ENCODE measurements at regions not wholly inside any gene's neighbourhood (a gene's known extent, or its start where the extent isn't known, plus 50 kb on each side); places are given as distances from the start of the nearest gene placed in this dataset.
A peak's percentile ranks its signal among the peaks of the same experiment; 100 is the strongest.
"Not testable (repeated sequence)": the region's sequence is repeated elsewhere in the genome, so short reads cannot be mapped to it uniquely, and the experiment has no call there.

GRCh38 chr3:26964313-26964712 lies 341.7 kb downstream of the LRRC3B start:
- DNase-seq (ENCODE audit: low spot score) (no peak), ATAC-seq (peak; percentile 22)

- DNase-seq (ENCODE audit: low spot score), result no peak
- no peak for ATAC-seq
Measured at GRCh38 chr3:26964836-26965235, 342.3 kb downstream of the LRRC3B start.

GRCh38 chr3:26967501-26967900 lies 344.9 kb downstream of the LRRC3B start:
- DNase-seq (ENCODE audit: low spot score), result no peak
- ATAC-seq, result no peak

GRCh38 chr3:26984416-26985390 lies 362.1 kb downstream of the LRRC3B start:
- DNase-seq (ENCODE audit: low spot score) (no peak), ATAC-seq (no peak)

GRCh38 chr3:26989037-26989436 lies 366.5 kb downstream of the LRRC3B start:
- ATAC-seq (no peak), DNase-seq (ENCODE audit: low spot score) (no peak)

- ATAC-seq, result no peak
- no peak for DNase-seq (ENCODE audit: low spot score)
Measured at GRCh38 chr3:26997226-26997625, 372.0 kb downstream of the NEK10 start.

- ATAC-seq, result no peak
- DNase-seq (ENCODE audit: low spot score), result no peak
Measured at GRCh38 chr3:27010834-27011233, 358.3 kb downstream of the NEK10 start.

- no peak for ATAC-seq
- no peak for DNase-seq (ENCODE audit: low spot score)
Measured at GRCh38 chr3:27022096-27022761, 347.0 kb downstream of the NEK10 start.

GRCh38 chr3:27024493-27024892 lies 344.7 kb downstream of the NEK10 start:
- ATAC-seq (no peak), DNase-seq (ENCODE audit: low spot score) (no peak)

- no peak for ATAC-seq
- DNase-seq (ENCODE audit: low spot score), result no peak
Measured at GRCh38 chr3:27025718-27026117, 343.5 kb downstream of the NEK10 start.

GRCh38 chr3:27031476-27031875 lies 337.7 kb downstream of the NEK10 start:
- ATAC-seq (no peak), DNase-seq (ENCODE audit: low spot score) (no peak)

GRCh38 chr3:27034255-27034654 lies 334.9 kb downstream of the NEK10 start:
- ATAC-seq, result no peak
- DNase-seq (ENCODE audit: low spot score), result no peak

GRCh38 chr3:27040674-27041073 lies 328.5 kb downstream of the NEK10 start:
- DNase-seq (ENCODE audit: low spot score), result no peak
- ATAC-seq, result no peak

GRCh38 chr3:27042541-27042940 lies 326.6 kb downstream of the NEK10 start:
- not testable (repeated sequence) for ATAC-seq

GRCh38 chr3:27043328-27043955 lies 325.7 kb downstream of the NEK10 start:
- ATAC-seq, result no peak
- no peak for DNase-seq (ENCODE audit: low spot score)

More at GRCh38 chr3:27042541-27042940, 326.6 kb downstream of the NEK10 start:
- not testable (repeated sequence) for DNase-seq (ENCODE audit: low spot score)

GRCh38 chr3:27044931-27045481 lies 324.2 kb downstream of the NEK10 start:
- ATAC-seq, result no peak
- DNase-seq (ENCODE audit: low spot score), result no peak

- no peak for DNase-seq (ENCODE audit: low spot score)
- ATAC-seq, result no peak
Measured at GRCh38 chr3:27046351-27046750, 322.8 kb downstream of the NEK10 start.

- no peak for DNase-seq (ENCODE audit: low spot score)
- no peak for ATAC-seq
Measured at GRCh38 chr3:27049792-27050191, 319.4 kb downstream of the NEK10 start.

- ATAC-seq; DNase-seq (ENCODE audit: low spot score): not testable (repeated sequence)
Measured at GRCh38 chr3:27051527-27051926, 317.7 kb downstream of the NEK10 start.

GRCh38 chr3:27056326-27056725 lies 312.9 kb downstream of the NEK10 start:
- no peak for DNase-seq (ENCODE audit: low spot score)
- no peak for ATAC-seq

- ATAC-seq (no peak), DNase-seq (ENCODE audit: low spot score) (no peak)
Measured at GRCh38 chr3:27059489-27059888, 309.7 kb downstream of the NEK10 start.
